Ovary (tissue), 3 donors: ENCODE measurements at regions not wholly inside any gene's neighbourhood (a gene's known extent, or its start where the extent isn't known, plus 50 kb on each side); places are given as distances from the start of the nearest gene placed in this dataset.

Source experiments
- POLR2A ChIP-seq: fragments of 450-650 bp; IDR thresholded peaks from one replicate; pipeline ENCODE4 v1.6.1; 2017; ENCODE audit warnings: antibody characterized with exemption, mild to moderate bottlenecking, moderate library complexity
- TF ChIP-seq, protein P1 (sequence below), 3 donors: fragments of 450-650 bp in 2 of 3; fragments of 200-600 bp in 1 of 3; IDR thresholded peaks; one replicate each; pipeline versions ENCODE4 v1.5.1 to v1.8.0; 2016 to 2022; ENCODE audit warnings: antibody characterized with exemption in 3 of 3, mild to moderate bottlenecking in 1 of 3
- donor health status: DM: no; HTN: no; CAD: no.

DNA sequence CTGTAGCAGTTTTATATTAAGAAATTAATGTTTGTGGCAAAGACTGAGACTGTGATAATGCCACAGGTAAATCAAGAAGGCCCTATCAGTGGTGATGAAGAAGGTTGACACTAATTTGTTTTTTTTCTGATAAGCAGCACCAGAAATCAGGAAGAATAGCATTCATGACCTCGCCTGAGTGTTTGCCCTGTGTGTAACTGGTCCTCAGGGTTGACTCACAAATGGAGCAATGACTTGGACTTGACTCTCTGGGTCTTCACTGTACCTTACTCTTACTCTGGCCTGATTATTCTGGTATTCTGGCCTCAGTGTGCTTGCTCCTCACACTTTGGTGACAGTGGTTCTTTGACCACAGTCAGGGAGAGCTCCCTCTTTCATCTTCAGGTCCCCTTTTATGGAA, 243.9 kb downstream of the HAO1 start:
- TF ChIP-seq, protein P1, sequence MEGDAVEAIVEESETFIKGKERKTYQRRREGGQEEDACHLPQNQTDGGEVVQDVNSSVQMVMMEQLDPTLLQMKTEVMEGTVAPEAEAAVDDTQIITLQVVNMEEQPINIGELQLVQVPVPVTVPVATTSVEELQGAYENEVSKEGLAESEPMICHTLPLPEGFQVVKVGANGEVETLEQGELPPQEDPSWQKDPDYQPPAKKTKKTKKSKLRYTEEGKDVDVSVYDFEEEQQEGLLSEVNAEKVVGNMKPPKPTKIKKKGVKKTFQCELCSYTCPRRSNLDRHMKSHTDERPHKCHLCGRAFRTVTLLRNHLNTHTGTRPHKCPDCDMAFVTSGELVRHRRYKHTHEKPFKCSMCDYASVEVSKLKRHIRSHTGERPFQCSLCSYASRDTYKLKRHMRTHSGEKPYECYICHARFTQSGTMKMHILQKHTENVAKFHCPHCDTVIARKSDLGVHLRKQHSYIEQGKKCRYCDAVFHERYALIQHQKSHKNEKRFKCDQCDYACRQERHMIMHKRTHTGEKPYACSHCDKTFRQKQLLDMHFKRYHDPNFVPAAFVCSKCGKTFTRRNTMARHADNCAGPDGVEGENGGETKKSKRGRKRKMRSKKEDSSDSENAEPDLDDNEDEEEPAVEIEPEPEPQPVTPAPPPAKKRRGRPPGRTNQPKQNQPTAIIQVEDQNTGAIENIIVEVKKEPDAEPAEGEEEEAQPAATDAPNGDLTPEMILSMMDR (IDR thresholded peaks at IDR 0.05), result no peak
- no peak for TF ChIP-seq POLR2A
